SK-N-MC (cell line): ENCODE measurements at regions not wholly inside any gene's neighbourhood (a gene's known extent, or its start where the extent isn't known, plus 50 kb on each side); places are given as distances from the start of the nearest gene placed in this dataset.

Experiments
- EZH2 ChIP-seq: fragments of 200-600 bp; sonication (generic); IDR thresholded peaks from one replicate; pipeline ENCODE4 v1.6.1; 2017; ENCODE audit warnings: antibody characterized with exemption
- FOXP2 ChIP-seq: optimal IDR thresholded peaks from 2 replicates; pipeline ENCODE3; 2011; ENCODE audit warnings: mild to moderate bottlenecking, moderate library complexity; ENCODE audit not compliant: insufficient read depth; ENCODE audit errors: extremely low read length, control extremely low read depth
- POLR2AphosphoS5 ChIP-seq: IDR thresholded peaks from 2 replicates; pipeline ENCODE4 v1.6.1; 2012; ENCODE audit warnings: mild to moderate bottlenecking, low read depth, low read length, borderline replicate concordance

DNA sequence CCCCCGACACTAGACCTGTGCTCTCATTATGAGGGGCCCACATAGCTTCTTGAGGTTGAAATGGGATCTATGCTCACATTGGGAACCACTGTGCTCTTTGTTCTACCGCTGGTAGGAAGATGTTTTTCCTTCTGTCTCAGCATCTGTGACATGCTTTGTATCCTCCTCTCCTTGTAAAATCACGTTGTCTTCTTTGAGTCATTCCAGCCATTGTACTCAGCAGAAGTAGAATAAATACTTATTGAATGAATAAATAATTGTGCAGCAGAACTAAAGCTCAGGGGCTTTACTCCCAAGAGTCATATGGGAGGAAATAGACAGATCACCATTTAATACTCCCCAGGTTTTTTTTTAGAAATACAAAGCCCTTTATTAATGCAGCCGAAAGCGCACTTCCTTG lies 66.3 kb upstream of the EDEM3 start:
- TF ChIP-seq POLR2AphosphoS5, result no peak
- TF ChIP-seq EZH2, result no peak
- TF ChIP-seq FOXP2, result no peak
